Embryonic facial prominence (tissue), 1 donor: ENCODE measurements at regions not wholly inside any gene's neighbourhood (a gene's known extent, or its start where the extent isn't known, plus 50 kb on each side); places are given as distances from the start of the nearest gene placed in this dataset.
"Not testable (repeated sequence)": the region's sequence is repeated elsewhere in the genome, so short reads cannot be mapped to it uniquely, and the experiment has no call there.

Experiments used
- DNase-seq: peaks from one replicate; pipeline ENCODE4 v3.0.0-alpha.2; 2016; ENCODE audit errors: extremely low spot score

GRCh38 chr6:81344026-81344425 is 408.5 kb downstream of the TENT5A start:
- not testable (repeated sequence) for DNase-seq

GRCh38 chr6:81340946-81341345 is 411.5 kb downstream of the TENT5A start:
- no peak for DNase-seq

GRCh38 chr6:81331526-81331925 is 421.0 kb downstream of the TENT5A start:
- DNase-seq, result no peak

DNA sequence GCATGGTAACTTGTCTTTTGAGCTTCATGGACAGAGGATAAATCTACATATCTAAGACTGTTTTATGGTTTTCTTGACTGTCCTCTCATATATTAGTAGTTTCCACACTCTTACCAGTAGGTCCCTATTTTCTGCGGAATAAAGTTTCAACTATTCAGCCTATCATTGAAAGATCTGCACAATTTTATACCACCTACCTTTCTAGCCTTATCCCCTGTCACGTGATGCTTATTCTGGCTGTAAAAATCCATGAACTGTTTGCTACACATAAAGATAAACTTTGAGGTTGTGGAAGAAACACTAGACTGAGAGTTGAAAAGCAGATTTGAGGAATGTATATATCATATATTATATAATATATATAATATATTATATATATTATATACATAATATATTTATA is 423.8 kb downstream of the TENT5A start:
- no peak for DNase-seq

- no peak for DNase-seq
Measured at GRCh38 chr6:81326881-81327561, 425.5 kb downstream of the TENT5A start.

DNA sequence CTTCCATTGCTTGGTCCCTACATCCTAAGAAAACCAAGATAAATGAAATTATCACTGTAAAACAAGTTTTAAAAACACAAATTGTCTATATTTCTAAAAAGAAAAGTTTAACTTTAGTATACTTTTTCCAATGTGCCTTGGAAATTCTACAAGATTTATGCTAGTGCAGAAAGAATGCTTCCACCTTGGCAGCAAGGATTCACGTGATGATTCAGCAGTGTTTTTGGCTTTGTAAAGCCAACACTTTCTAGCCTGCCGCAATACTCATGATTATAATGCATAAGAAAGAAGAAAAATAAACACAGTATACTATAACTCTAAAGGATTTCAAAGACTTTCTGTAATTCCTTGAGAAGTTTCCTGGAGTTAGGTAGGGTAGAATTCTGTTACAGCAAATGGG is 442.7 kb downstream of the TENT5A start:
- no peak for DNase-seq

DNA sequence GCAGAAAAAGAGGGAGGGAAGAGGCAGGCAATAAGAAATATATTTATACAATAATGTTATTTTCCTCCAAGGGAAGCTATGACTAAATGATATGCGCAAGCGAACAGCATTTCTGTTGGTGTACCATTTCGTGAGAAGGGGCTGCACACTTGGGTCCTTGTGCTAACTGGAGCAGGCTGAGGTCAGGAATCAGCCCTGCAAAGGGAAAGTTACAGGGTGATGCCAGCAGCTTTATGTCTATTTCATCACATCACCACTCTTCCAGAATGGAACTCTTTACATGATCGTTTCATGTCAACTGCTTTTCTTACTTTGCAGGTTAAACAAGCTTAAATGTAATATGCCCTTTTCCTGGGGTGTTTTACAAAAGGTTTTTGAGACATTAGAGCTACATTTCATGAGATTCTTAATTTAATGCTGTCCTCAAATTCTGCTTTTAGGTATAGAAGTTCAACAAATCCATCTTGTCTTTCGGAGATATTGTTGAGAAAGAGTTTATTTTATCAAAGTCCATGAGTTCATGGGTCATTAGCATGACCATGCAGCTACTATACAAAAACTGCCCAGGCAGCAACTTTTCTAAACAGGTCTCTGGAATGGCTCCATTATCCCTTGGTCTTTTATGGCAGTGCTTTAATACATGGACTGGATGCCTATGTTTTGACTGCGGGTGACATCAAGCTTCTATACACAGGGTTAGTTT is 443.8 kb downstream of the TENT5A start:
- DNase-seq, result no peak

- no peak for DNase-seq
Measured at GRCh38 chr6:81307651-81308214, 444.7 kb downstream of the TENT5A start.

DNA sequence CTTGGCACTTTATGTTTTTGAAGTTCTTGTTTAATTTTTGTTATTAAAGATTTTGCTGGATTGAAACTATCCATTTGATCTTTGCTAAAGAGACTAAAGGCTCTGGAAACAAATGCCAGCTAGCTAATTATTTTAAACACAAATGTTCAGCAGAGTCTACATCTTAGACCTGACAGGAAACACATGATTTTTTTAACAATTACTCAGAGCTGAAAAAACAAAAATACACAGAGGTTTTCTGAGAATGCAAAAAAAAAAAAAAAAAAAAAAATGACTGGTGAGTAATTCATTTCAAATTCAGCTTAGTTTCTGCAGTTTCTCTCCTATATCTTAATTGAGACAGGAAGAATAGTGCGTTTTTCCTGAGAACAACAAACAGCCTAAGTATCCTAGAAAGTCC is 448.0 kb downstream of the TENT5A start:
- no peak for DNase-seq

- no peak for DNase-seq
Measured at GRCh38 chr6:81300961-81301360, 451.5 kb downstream of the TENT5A start.

- no peak for DNase-seq
Measured at GRCh38 chr6:81298751-81299150, 453.7 kb downstream of the TENT5A start.

DNA sequence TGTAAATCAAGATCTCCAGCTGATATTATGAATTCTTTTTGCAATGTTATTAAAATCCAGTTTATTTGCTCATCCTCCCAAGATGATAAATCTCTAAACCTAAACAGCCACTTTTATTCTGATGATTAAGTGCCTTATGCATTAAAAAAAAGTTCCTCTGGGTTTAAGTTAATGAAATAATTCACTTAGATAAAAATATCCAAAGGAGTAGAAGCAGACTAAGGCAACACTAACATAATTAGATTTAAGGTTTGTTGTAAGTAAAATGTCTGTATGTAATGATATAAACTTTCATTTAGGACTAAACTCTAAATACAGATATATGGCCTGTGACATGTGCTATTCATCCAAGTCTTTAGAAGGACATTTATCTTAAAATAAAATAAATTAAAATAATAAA is 457.2 kb downstream of the TENT5A start:
- DNase-seq, result no peak

DNA sequence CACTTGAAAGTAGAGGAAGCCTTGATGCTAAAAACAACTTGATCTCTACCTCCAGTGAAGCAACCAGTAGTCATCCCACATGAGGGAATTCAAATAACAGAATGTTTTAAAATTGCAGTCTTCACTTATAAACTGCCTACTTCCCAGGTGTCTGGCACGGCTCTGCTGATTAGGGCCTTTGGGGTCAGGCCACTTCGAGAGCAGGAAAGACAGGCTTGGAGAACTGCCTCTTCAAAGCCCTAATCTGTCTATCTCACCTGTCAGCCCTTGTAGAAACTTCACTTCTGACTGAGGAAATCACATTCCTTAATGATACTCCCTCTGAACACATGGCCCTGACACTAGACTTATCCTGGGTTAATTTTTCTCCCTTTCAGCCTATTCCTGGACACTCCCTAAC is 458.6 kb downstream of the TENT5A start:
- no peak for DNase-seq

DNA sequence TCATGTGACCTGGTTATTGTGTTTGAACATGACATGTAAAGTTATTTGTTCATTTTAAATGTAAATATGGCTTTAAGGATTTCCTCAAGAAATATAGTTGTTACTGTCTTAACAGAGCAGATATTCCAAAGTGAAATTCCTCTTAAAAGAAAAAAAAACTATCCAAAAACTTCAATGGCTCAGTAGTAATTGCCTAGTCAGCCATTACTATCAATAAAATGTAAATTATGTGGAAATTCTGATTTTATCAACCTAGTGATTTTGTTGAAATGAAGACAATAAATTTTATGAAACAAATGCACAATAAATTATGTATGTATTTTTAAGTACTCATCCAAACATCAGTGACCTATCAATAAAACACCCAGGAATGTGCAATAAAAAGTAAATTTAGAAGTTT is 463.3 kb downstream of the TENT5A start:
- DNase-seq, result no peak

GRCh38 chr6:81265106-81265505 is 487.4 kb downstream of the TENT5A start:
- no peak for DNase-seq

DNA sequence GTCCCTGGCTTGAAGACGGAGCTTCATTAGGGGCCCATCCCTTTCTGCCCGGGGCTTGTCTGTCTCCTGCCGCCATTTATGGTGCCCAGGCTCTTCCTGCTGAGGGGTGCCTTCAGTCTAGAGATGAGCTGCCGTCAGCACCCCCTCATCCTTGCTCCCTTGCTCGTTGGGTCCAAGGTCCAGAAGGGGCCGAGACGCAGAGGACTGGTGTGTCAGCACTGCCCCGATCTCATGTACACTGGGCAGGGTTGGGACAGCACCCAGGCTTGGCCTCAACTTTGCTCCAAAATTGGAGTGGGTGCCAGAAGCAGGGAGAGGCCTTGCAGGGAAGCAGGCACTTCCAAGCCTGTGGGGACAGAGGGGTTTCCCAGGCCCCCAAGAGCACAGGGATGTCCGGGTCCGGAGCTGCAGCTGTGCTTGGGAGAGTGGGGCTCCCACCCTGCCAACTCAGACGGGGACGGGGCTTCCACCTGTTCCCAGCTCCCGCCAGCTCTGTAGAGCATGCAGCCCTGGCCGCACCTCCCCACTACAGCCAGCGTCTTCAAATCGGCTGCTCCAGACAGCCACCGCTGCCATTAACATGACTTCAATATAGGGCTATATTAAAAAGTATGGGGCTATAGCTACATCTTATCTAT is 488.8 kb downstream of the TENT5A start:
- DNase-seq, result no peak

DNA sequence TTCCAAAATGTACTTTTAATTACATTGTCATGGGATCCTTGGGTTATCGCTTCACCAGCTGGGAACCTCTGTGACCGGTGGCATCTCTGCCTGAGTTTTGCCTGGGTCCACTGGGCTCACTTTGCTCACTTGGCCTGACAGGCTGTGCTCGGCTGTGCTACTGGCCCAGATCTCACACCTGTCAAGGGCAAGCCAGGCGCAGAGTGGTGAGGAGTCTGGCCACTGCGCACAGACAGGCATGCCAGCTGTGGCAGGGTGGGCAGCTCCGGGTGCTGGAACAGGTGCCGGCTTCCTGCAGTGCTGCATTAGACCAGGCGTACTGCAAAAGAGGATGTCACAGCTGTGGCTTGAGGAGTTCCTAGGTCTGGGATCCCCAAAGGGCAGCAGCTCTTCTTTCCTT is 489.8 kb downstream of the TENT5A start:
- no peak for DNase-seq

- not testable (repeated sequence) for DNase-seq
Measured at GRCh38 chr6:81256223-81256622, 496.3 kb downstream of the TENT5A start.

DNA sequence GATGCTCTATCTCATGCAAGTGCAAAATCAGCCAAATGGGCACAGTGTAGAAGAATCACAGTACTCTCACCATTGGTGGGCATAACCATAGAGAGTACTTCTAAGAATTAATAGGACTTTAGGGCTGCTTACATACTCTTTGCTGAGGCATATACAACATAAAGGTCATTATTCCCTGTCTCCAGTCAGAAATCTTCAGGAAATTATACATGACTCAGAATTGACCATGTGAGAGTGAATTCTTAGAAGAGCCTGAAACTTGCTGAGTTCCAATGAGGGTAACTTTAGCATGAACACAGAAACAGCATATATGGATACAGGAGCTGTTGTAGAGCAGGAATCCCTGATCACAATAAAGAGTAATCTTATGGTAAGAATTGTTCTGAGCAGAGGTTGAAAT is 498.7 kb downstream of the TENT5A start:
- DNase-seq, result no peak

GRCh38 chr6:81252231-81252630 is 500.2 kb downstream of the TENT5A start:
- no peak for DNase-seq

- DNase-seq, result no peak
Measured at GRCh38 chr6:81246200-81246599, 506.3 kb downstream of the TENT5A start.

DNA sequence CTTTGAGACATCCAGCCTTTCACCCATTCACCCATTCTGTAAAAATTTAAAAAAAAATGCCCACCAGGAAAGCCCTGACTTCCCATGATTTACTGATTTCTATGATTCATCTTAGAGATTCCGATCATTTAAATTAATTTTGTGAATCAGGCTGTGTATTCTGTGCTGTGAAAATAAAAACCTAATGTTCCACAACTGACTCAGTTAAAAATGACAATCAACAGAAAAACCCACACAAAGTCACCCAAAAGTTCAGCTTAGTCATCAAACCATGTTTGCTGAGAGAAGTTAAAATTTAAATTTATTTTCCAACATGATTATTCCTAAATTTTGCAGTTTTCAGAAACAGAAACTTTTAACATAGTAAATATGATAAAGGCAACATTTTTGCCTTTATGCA is 509.9 kb downstream of the TENT5A start:
- no peak for DNase-seq
